ENCODE measurements at regions not wholly inside any gene's neighbourhood (a gene's known extent, or its start where the extent isn't known, plus 50 kb on each side); places are given as distances from the start of the nearest gene placed in this dataset.

DNA sequence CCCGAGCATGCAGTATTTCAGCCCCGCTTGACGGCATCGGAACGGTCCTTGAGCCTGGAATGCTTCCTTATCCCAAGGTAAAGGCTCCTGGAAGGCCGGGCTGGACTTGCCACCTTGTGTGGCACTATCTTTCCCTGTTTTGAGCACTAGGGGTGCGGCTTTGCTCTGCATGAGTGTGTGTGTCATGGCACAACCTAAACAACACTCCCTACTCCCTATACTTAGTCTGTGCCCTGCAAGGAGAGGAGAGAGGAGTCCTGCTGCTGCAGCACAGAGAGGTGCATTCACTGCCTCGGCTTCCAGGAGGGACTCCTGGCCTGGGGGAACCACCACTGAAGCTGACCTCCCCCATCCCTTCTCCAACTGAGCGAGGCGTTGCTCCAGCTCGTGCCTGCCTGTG, 60.4 kb upstream of the BACE2 start:
- Histone ChIP-seq H3K4me2 (no peak overlapping the region), H3K9ac (no peak overlapping the region), H3F3A (replicated peaks; ENCODE audit: insufficient read depth) (no peaks in the 10 kb centered on the region), H3K27me3 (ENCODE audit: insufficient read depth) (no peaks in the 10 kb centered on the region), H3K79me2 (ENCODE audit: insufficient read depth) (no peaks in the 10 kb centered on the region), H3K4me3 (ENCODE audit: low read depth in 2 of 2, low read length in 1 of 2) (no peak overlapping the region), H2AFZ (ENCODE audit: low read depth) (no peak overlapping the region), H3K4me1 (ENCODE audit: control insufficient read depth in 1 of 2, insufficient read depth in 2 of 2, low read depth in 1 of 2, low read length in 1 of 2) (no peaks in the 10 kb centered on the region), H3K9me2 (no peaks in the 10 kb centered on the region), H4K20me1 (ENCODE audit: insufficient read depth) (no peaks in the 10 kb centered on the region), H3K9me3 (no peaks in the 10 kb centered on the region), H3K36me3 (replicated peaks in 1 of 2; ENCODE audit: control insufficient read depth in 1 of 2, insufficient read depth in 2 of 2, low read length in 1 of 2) (no peaks in the 10 kb centered on the region), H3K27ac (ENCODE audit: low read depth in 2 of 2, low read length in 1 of 2) (no peak overlapping the region)
- TF ChIP-seq FOXM1 (IDR thresholded peaks at IDR 0.05; ENCODE audit: low read depth): no peak
- TF ChIP-seq, protein P1, sequence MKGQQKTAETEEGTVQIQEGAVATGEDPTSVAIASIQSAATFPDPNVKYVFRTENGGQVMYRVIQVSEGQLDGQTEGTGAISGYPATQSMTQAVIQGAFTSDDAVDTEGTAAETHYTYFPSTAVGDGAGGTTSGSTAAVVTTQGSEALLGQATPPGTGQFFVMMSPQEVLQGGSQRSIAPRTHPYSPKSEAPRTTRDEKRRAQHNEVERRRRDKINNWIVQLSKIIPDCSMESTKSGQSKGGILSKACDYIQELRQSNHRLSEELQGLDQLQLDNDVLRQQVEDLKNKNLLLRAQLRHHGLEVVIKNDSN (IDR thresholded peaks at IDR 0.05; ENCODE audit: borderline replicate concordance, low read depth): no peak
- no peak for TF ChIP-seq NFIC (IDR thresholded peaks at IDR 0.05; ENCODE audit: borderline replicate concordance)
- TF ChIP-seq TCF12 (IDR thresholded peaks at IDR 0.05): no peak
- TF ChIP-seq CHD2 (IDR thresholded peaks at IDR 0.05; ENCODE audit: low read length, partially characterized antibody): no peak
- TF ChIP-seq EP300 (IDR thresholded peaks at IDR 0.05; ENCODE audit: borderline replicate concordance in 1 of 2, low read depth in 1 of 2, low read length in 1 of 2): no peak
- TF ChIP-seq SIN3A (IDR thresholded peaks at IDR 0.05; ENCODE audit: borderline replicate concordance, low read depth, low read length): no peak
- TF ChIP-seq, protein P2, sequence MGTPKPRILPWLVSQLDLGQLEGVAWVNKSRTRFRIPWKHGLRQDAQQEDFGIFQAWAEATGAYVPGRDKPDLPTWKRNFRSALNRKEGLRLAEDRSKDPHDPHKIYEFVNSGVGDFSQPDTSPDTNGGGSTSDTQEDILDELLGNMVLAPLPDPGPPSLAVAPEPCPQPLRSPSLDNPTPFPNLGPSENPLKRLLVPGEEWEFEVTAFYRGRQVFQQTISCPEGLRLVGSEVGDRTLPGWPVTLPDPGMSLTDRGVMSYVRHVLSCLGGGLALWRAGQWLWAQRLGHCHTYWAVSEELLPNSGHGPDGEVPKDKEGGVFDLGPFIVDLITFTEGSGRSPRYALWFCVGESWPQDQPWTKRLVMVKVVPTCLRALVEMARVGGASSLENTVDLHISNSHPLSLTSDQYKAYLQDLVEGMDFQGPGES (IDR thresholded peaks at IDR 0.05; ENCODE audit: low read depth, low read length): no peak
- no peak for TF ChIP-seq JUND (IDR thresholded peaks at IDR 0.05)
- WGBS (ENCODE audit: low lambda C conversion rate): 39% methylated on average over 7 of the region's 11 CpGs
- POLR2A ChIA-PET: no interaction called here
- DNase-seq: no peak
- CTCF ChIA-PET: interaction anchor here (5.9 kb wide), 1 partner anchor 14 kb away, joined by 23 read pairs; no protein-coding TSS in a partner anchor

DNA sequence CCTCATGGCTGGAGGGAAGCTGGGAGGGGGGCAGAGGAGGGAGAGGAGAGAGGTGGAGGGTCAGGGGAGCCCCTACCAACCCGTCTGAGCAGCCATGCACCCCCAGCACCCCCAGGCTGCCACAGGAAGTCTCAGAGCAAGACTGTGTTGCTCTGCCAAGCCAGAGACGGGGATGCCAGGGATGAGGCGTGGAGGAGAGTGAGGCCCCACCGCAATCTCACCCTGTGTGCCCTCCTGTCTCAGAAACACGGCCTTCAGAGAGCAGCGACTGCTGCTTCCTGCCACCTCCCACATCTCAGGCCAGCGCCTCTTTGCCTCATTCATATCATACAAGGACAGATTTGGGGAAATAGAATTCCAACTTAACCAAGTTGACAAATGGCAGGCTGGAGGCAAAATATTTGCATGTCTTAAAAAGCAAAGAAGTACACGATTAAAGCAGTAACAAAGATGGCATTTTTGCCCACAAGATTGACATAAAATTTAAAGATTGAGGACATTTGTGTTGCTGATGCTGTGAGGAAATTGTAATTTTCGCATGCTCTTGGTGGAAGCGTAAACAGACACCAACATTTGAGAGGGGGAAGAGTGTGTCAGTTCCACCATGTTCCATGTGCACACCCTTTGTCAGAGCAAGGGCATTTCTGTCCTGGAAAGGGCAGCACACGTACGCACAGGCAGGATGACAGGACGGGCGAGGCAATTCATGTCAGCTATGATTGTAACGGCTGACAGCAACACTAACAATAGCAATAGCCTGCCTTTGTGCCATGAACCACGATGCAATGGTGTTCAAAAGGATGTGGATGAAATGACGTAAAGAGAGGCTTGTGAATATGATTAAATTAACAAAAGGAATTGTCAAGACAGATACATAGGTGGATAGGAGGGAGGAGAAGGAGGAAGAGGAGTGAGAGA, 59.0 kb upstream of the BACE2 start:
- 47% methylated on average over 16 of the region's 17 CpGs for WGBS (ENCODE audit: low lambda C conversion rate)
- Histone ChIP-seq H3F3A (replicated peaks; ENCODE audit: insufficient read depth) (no peaks in the 10 kb centered on the region), H3K4me2 (no peak overlapping the region), H3K27ac (ENCODE audit: low read depth in 2 of 2, low read length in 1 of 2) (no peak overlapping the region), H3K36me3 (replicated peaks in 1 of 2; ENCODE audit: control insufficient read depth in 1 of 2, insufficient read depth in 2 of 2, low read length in 1 of 2) (no peaks in the 10 kb centered on the region), H3K4me1 (ENCODE audit: control insufficient read depth in 1 of 2, insufficient read depth in 2 of 2, low read depth in 1 of 2, low read length in 1 of 2) (peaks cover 0 to 3% of the 10 kb centered on the region in 2 experiments; a peak in 1 of 4 replicates), H3K9me2 (no peaks in the 10 kb centered on the region), H2AFZ (ENCODE audit: low read depth) (no peak overlapping the region), H3K9ac (no peak overlapping the region), H3K4me3 (ENCODE audit: low read depth in 2 of 2, low read length in 1 of 2) (no peak overlapping the region), H3K79me2 (ENCODE audit: insufficient read depth) (no peaks in the 10 kb centered on the region), H4K20me1 (ENCODE audit: insufficient read depth) (no peaks in the 10 kb centered on the region), H3K27me3 (ENCODE audit: insufficient read depth) (no peaks in the 10 kb centered on the region), H3K9me3 (no peaks in the 10 kb centered on the region)
- TF ChIP-seq, protein P3, sequence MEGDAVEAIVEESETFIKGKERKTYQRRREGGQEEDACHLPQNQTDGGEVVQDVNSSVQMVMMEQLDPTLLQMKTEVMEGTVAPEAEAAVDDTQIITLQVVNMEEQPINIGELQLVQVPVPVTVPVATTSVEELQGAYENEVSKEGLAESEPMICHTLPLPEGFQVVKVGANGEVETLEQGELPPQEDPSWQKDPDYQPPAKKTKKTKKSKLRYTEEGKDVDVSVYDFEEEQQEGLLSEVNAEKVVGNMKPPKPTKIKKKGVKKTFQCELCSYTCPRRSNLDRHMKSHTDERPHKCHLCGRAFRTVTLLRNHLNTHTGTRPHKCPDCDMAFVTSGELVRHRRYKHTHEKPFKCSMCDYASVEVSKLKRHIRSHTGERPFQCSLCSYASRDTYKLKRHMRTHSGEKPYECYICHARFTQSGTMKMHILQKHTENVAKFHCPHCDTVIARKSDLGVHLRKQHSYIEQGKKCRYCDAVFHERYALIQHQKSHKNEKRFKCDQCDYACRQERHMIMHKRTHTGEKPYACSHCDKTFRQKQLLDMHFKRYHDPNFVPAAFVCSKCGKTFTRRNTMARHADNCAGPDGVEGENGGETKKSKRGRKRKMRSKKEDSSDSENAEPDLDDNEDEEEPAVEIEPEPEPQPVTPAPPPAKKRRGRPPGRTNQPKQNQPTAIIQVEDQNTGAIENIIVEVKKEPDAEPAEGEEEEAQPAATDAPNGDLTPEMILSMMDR (IDR thresholded peaks at IDR 0.05): no peak
- TF ChIP-seq EZH2phosphoT487 (IDR thresholded peaks at IDR 0.05; ENCODE audit: borderline replicate concordance, low read depth): no peak
- TF ChIP-seq MXI1 (IDR thresholded peaks at IDR 0.05; ENCODE audit: low read depth, low read length): no peak
- ChIA-PET POLR2A (no interaction called here), CTCF (interaction anchor here (5.9 kb wide), 1 partner anchor 13 kb away, joined by 23 read pairs; no protein-coding TSS in a partner anchor)
- no peak for DNase-seq

All from SK-N-SH (cell line).